H1 (cell line): ENCODE measurements at regions not wholly inside any gene's neighbourhood (a gene's known extent, or its start where the extent isn't known, plus 50 kb on each side); places are given as distances from the start of the nearest gene placed in this dataset.

Source experiments
- ASH2L ChIP-seq: fragments of 200-600, 300-600 bp; sonication (generic); IDR thresholded peaks from one replicate; pipeline ENCODE4 v1.7.1; 2017; ENCODE audit warnings: low read length
- CEBPB ChIP-seq: IDR thresholded peaks from 2 replicates; pipeline ENCODE4 v1.6.1; 2012; ENCODE audit warnings: low read depth, low read length
- CREB1 ChIP-seq: IDR thresholded peaks from 2 replicates; pipeline ENCODE4 v1.6.1; 2012; ENCODE audit warnings: inconsistent platforms
- CTBP2 ChIP-seq: IDR thresholded peaks from 2 replicates; pipeline ENCODE4 v1.7.0; 2011; ENCODE audit warnings: borderline replicate concordance, mild to moderate bottlenecking, moderate library complexity, mixed read lengths, low read length; ENCODE audit not compliant: insufficient read depth, insufficient read length
- EZH2 ChIP-seq: fragments of 200-600 bp; sonication (generic); IDR thresholded peaks from 2 replicates; pipeline ENCODE4 v1.7.1; 2012; ENCODE audit warnings: low read depth, mild to moderate bottlenecking, moderate library complexity, low read length, inconsistent platforms; ENCODE audit not compliant: severe bottlenecking
- FOSL1 ChIP-seq: IDR thresholded peaks from 2 replicates; pipeline ENCODE4 v1.6.1; 2011; ENCODE audit warnings: mild to moderate bottlenecking, low read depth, low read length, moderate library complexity; ENCODE audit not compliant: insufficient read depth
- HDAC6 ChIP-seq: IDR thresholded peaks from one replicate; pipeline ENCODE4 v1.7.1; 2012; ENCODE audit warnings: low read depth, mild to moderate bottlenecking, inconsistent platforms, low read length, moderate library complexity
- NANOG ChIP-seq: IDR thresholded peaks from 2 replicates; pipeline ENCODE4 v1.6.1; 2011; ENCODE audit warnings: low read length, low read depth, mild to moderate bottlenecking, inconsistent platforms; ENCODE audit not compliant: insufficient read depth, poor library complexity, severe bottlenecking
- PHF8 ChIP-seq: fragments of 200-600 bp; sonication (generic); conservative IDR thresholded peaks from 2 replicates; pipeline ENCODE4 v1.7.1; 2012; ENCODE audit warnings: low read depth, mild to moderate bottlenecking, inconsistent platforms, low read length, moderate library complexity
- POLR2A ChIP-seq, 2 experiments: IDR thresholded peaks; 1 replicate in 1 of 2; 2 replicates in 1 of 2; pipeline ENCODE4 v1.6.1; 2011; ENCODE audit warnings: low read depth in 2 of 2, low read length in 2 of 2, mild to moderate bottlenecking in 2 of 2; ENCODE audit errors: control extremely low read depth in 1 of 2
- RAD21 ChIP-seq, 2 experiments: IDR thresholded peaks in 1 of 2; conservative IDR thresholded peaks in 1 of 2; 2 replicates each; pipeline ENCODE4 v1.6.1; 2011; ENCODE audit warnings: low read depth in 2 of 2, low read length in 2 of 2, improper control_type of control experiment in 1 of 2, inconsistent platforms in 1 of 2, mild to moderate bottlenecking in 1 of 2, moderate library complexity in 1 of 2
- SIRT6 ChIP-seq: IDR thresholded peaks from one replicate; pipeline ENCODE4 v1.7.1; 2012; ENCODE audit warnings: low read length, inconsistent platforms
- SIX5 ChIP-seq: IDR thresholded peaks from 2 replicates; pipeline ENCODE4 v1.6.1; 2011; ENCODE audit warnings: mild to moderate bottlenecking, low read depth, low read length
- SP4 ChIP-seq: IDR thresholded peaks from 2 replicates; pipeline ENCODE4 v1.6.1; 2012; ENCODE audit warnings: low read length, inconsistent platforms
- TBP ChIP-seq: IDR thresholded peaks from 2 replicates; pipeline ENCODE4 v1.6.1; 2011; ENCODE audit warnings: low read depth, low read length, improper control_type of control experiment
- TEAD4 ChIP-seq: IDR thresholded peaks from 2 replicates; pipeline ENCODE4 v1.6.1; 2012; ENCODE audit warnings: low read depth, low read length, inconsistent platforms, mixed read lengths
- YY1 ChIP-seq: IDR thresholded peaks from 2 replicates; pipeline ENCODE4 v1.6.1; 2011; ENCODE audit warnings: low read depth, mild to moderate bottlenecking, low read length
- TF ChIP-seq, protein P1 (sequence below): IDR thresholded peaks from 2 replicates; pipeline ENCODE4 v1.6.1; 2012; ENCODE audit warnings: low read length, inconsistent platforms
- TF ChIP-seq, protein P2 (sequence below), 3 experiments: IDR thresholded peaks; 1 replicate in 2 of 3; 2 replicates in 1 of 3; pipeline versions ENCODE4 v1.5.1 to v1.6.1; 2011; ENCODE audit warnings: low read length in 3 of 3, mild to moderate bottlenecking in 3 of 3, inconsistent platforms in 2 of 3, low read depth in 1 of 3, moderate library complexity in 1 of 3; ENCODE audit not compliant: insufficient read depth in 1 of 3; ENCODE audit errors: control extremely low read depth in 1 of 3
- TF ChIP-seq, protein P3 (sequence below): IDR thresholded peaks from 2 replicates; pipeline ENCODE4 v1.6.1; 2011; ENCODE audit warnings: low read length, improper control_type of control experiment

DNA sequence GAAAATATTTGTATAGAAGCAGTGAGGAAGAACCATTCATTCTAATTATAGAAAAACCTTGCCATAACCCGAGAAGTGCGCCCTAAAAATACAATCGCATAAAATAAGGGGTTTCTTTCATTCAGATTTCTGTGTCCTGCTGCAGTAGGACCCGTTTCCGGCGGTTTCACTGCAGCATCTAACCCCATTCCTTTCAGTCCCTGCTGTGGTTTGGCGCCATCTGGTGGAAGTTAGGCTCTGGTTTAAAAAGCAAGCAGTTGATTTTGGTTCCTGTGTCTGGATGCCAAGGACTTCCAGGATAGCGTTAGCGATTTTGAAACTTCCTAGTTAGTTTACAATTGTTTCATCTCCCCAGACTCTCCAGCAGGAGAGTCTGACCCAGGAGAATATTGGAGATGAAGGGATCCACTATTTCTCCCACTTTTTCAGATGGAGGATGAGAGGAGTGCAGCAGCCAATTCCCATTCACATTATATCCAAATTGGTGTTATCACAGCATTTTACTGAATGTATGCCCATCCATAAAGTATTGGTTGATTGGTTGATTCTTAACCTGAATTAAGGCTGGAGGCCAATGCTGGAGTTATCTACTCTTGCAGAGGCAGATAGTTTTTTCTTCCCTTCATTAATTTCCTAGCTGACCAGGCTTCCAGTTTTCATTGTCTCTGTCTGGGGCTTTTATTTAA, 128.8 kb upstream of the CACNA2D1 start (continued):
- TF ChIP-seq, protein P1, sequence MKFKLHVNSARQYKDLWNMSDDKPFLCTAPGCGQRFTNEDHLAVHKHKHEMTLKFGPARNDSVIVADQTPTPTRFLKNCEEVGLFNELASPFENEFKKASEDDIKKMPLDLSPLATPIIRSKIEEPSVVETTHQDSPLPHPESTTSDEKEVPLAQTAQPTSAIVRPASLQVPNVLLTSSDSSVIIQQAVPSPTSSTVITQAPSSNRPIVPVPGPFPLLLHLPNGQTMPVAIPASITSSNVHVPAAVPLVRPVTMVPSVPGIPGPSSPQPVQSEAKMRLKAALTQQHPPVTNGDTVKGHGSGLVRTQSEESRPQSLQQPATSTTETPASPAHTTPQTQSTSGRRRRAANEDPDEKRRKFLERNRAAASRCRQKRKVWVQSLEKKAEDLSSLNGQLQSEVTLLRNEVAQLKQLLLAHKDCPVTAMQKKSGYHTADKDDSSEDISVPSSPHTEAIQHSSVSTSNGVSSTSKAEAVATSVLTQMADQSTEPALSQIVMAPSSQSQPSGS, result 0 out of 2 replicates have a peak, but pooled peaks have one; percentile 24
- TF ChIP-seq YY1, result 0 out of 2 replicates have a peak, but pooled peaks have one; percentile 57
- no peak for TF ChIP-seq CEBPB
- TF ChIP-seq PHF8, result no peak
- TF ChIP-seq FOSL1, result no peak
- TF ChIP-seq SP4, result no peak
- TF ChIP-seq TBP, result no peak
- peak; percentile 57; the same call in 1 of the 2 replicates for TF ChIP-seq TEAD4
- TF ChIP-seq RAD21 (IDR thresholded peaks at IDR 0.05 in 1 of 2, conservative IDR thresholded peaks at IDR 0.05 in 1 of 2; ENCODE audit: low read depth in 2 of 2, low read length in 2 of 2), result peak; percentile 99 to 100
- no peak for TF ChIP-seq ASH2L
- TF ChIP-seq SIX5, result no peak
- 0 out of 2 replicates have a peak, but pooled peaks have one; percentile 19 for TF ChIP-seq CREB1
- TF ChIP-seq, protein P2, sequence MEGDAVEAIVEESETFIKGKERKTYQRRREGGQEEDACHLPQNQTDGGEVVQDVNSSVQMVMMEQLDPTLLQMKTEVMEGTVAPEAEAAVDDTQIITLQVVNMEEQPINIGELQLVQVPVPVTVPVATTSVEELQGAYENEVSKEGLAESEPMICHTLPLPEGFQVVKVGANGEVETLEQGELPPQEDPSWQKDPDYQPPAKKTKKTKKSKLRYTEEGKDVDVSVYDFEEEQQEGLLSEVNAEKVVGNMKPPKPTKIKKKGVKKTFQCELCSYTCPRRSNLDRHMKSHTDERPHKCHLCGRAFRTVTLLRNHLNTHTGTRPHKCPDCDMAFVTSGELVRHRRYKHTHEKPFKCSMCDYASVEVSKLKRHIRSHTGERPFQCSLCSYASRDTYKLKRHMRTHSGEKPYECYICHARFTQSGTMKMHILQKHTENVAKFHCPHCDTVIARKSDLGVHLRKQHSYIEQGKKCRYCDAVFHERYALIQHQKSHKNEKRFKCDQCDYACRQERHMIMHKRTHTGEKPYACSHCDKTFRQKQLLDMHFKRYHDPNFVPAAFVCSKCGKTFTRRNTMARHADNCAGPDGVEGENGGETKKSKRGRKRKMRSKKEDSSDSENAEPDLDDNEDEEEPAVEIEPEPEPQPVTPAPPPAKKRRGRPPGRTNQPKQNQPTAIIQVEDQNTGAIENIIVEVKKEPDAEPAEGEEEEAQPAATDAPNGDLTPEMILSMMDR (IDR thresholded peaks at IDR 0.05; ENCODE audit: control extremely low read depth in 1 of 3, insufficient read depth in 1 of 3, low read depth in 1 of 3, low read length in 3 of 3), result peak; percentile 63 to 94 (median 88)
- TF ChIP-seq NANOG, result no peak
- TF ChIP-seq SIRT6, result no peak
- no peak for TF ChIP-seq POLR2A (IDR thresholded peaks at IDR 0.05; ENCODE audit: control extremely low read depth in 1 of 2, low read depth in 2 of 2, low read length in 2 of 2)
- TF ChIP-seq EZH2, result no peak
- TF ChIP-seq, protein P3, sequence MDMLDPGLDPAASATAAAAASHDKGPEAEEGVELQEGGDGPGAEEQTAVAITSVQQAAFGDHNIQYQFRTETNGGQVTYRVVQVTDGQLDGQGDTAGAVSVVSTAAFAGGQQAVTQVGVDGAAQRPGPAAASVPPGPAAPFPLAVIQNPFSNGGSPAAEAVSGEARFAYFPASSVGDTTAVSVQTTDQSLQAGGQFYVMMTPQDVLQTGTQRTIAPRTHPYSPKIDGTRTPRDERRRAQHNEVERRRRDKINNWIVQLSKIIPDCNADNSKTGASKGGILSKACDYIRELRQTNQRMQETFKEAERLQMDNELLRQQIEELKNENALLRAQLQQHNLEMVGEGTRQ, result no peak
- no peak for TF ChIP-seq CTBP2
- TF ChIP-seq HDAC6, result no peak
